ENCODE measurements at regions not wholly inside any gene's neighbourhood (a gene's known extent, or its start where the extent isn't known, plus 50 kb on each side); places are given as distances from the start of the nearest gene placed in this dataset.

DNA sequence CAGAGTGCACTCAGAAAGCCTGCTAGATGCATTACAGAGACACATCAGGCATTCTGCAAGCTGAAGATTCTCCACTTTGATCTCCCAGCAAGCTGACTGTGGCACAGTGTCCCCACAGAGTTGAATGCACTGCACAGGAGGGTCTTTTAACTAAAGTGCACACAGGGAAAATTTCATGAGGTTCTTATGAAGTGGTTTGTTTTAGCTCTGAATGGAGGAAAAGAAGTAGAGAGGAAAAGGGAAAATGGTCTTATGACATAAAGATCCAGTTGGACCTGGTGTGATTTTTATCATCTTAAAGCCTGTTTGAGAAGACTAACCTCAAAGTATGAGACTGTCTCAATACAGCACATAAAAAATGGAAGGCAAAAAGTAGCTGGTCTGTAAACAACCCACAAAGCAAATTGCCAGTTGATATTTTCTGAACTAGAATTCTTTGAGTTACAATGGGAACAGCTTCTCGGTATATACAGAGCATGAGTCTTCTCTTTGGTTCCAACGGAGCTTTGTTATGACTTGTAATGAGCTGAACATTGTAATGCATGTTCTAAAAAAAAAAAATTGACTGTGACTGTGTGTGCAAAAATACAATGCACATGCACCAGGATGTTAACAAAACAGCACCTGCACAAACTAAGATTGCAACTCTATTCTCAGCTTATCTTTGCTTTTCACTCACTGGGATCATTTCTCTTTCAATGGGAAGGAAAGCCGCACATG, 383.0 kb upstream of the ID4 start:
- Mint-ChIP-seq H3K9me3 (peaks cover 0 to 13% (median 0%) of the 10 kb centered on the region in 9 donors), H3K27ac (no peak overlapping the region), H3K36me3 (no peaks in the 10 kb centered on the region), H3K27me3 (no peaks in the 10 kb centered on the region), H3K4me1 (no peaks in the 10 kb centered on the region), H3K4me3 (no peak overlapping the region)
- POLR2A ChIA-PET = no interaction called here
- ATAC-seq (no peak), DNase-seq (no peak)

GRCh38 chr6:19454721-19455392, 382.3 kb upstream of the ID4 start:
- DNase-seq (no peak), ATAC-seq (no peak)
- no peak overlapping the region for H3K27ac Mint-ChIP-seq
- no peaks in the 10 kb centered on the region for H3K27me3 Mint-ChIP-seq
- POLR2A ChIA-PET = no interaction called here
- no peaks in the 10 kb centered on the region for H3K4me1 Mint-ChIP-seq
- H3K9me3 Mint-ChIP-seq = peaks cover 0 to 7% (median 0%) of the 10 kb centered on the region in 9 donors
- H3K36me3 Mint-ChIP-seq = no peaks in the 10 kb centered on the region
- no peak overlapping the region for H3K4me3 Mint-ChIP-seq

DNA sequence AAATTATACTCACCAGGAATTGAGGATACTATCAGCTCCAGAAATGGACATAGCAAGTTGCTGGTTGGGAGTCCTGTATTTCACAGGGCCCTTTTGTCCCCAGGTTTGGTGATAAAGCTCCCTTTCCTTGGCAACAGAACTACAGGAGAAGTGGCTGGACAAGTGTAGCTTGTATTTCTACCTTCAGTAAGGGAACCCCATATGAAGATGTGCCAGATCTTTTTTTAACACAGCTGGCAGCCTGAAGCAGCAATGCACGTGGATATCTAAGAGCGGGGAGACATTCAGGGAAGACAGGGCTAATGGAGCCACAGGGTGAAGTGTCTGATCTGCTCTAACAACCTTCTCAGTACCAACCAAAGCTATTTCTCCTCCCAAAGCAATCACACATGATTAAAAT, 373.9 kb upstream of the ID4 start:
- DNase-seq = no peak
- H3K4me3 Mint-ChIP-seq = no peak overlapping the region
- peaks cover 0 to 9% (median 0%) of the 10 kb centered on the region in 9 donors for H3K9me3 Mint-ChIP-seq
- POLR2A ChIA-PET = no interaction called here
- peak overlapping the region in 1 of 10 donors; percentile 58 for H3K27ac Mint-ChIP-seq
- no peaks in the 10 kb centered on the region for H3K4me1 Mint-ChIP-seq
- H3K36me3 Mint-ChIP-seq = no peaks in the 10 kb centered on the region
- no peak for ATAC-seq
- peaks cover 0 to 3% (median 0%) of the 10 kb centered on the region in 5 donors for H3K27me3 Mint-ChIP-seq

- H3K9me3 Mint-ChIP-seq = peaks cover 0 to 9% (median 0%) of the 10 kb centered on the region in 9 donors
- ATAC-seq (no peak), DNase-seq (no peak)
- POLR2A ChIA-PET = no interaction called here
- no peak overlapping the region for H3K27ac Mint-ChIP-seq
- H3K36me3 Mint-ChIP-seq = no peaks in the 10 kb centered on the region
- H3K4me3 Mint-ChIP-seq = no peak overlapping the region
- no peaks in the 10 kb centered on the region for H3K4me1 Mint-ChIP-seq
- H3K27me3 Mint-ChIP-seq = peaks cover 0 to 3% (median 0%) of the 10 kb centered on the region in 5 donors
Observed at GRCh38 chr6:19463925-19464324, 373.2 kb upstream of the ID4 start.

GRCh38 chr6:19465256-19465655, 371.9 kb upstream of the ID4 start:
- POLR2A ChIA-PET = no interaction called here
- H3K36me3 Mint-ChIP-seq = no peaks in the 10 kb centered on the region
- ATAC-seq = no peak

GRCh38 chr6:19465760-19466159, 371.4 kb upstream of the ID4 start:
- Mint-ChIP-seq H3K27ac (no peak overlapping the region), H3K27me3 (no peaks in the 10 kb centered on the region), H3K9me3 (peaks cover 0 to 9% (median 0%) of the 10 kb centered on the region in 9 donors), H3K4me1 (no peaks in the 10 kb centered on the region), H3K4me3 (no peak overlapping the region), H3K36me3 (no peaks in the 10 kb centered on the region)
- POLR2A ChIA-PET = no interaction called here
- DNase-seq = no peak
- ATAC-seq = no peak

More at GRCh38 chr6:19465256-19465655, 371.9 kb upstream of the ID4 start:
- no peak for DNase-seq
- peak overlapping the region in 1 of 10 donors; percentile 14 for H3K4me3 Mint-ChIP-seq
- H3K9me3 Mint-ChIP-seq = peaks cover 0 to 9% (median 0%) of the 10 kb centered on the region in 9 donors
- H3K4me1 Mint-ChIP-seq = no peaks in the 10 kb centered on the region
- H3K27ac Mint-ChIP-seq = no peak overlapping the region
- H3K27me3 Mint-ChIP-seq = no peaks in the 10 kb centered on the region

- no peaks in the 10 kb centered on the region for H3K4me1 Mint-ChIP-seq
- POLR2A ChIA-PET = no interaction called here
- H3K4me3 Mint-ChIP-seq = no peak overlapping the region
- H3K27ac Mint-ChIP-seq = no peak overlapping the region
- no peaks in the 10 kb centered on the region for H3K27me3 Mint-ChIP-seq
- H3K36me3 Mint-ChIP-seq = no peaks in the 10 kb centered on the region
- ATAC-seq (no peak), DNase-seq (no peak)
- H3K9me3 Mint-ChIP-seq = peaks cover 0 to 18% (median 2%) of the 10 kb centered on the region in 9 donors
Observed at GRCh38 chr6:19470333-19470732, 366.8 kb upstream of the ID4 start.

GRCh38 chr6:19472153-19472552, 365.0 kb upstream of the ID4 start:
- no peak overlapping the region for H3K4me3 Mint-ChIP-seq
- H3K9me3 Mint-ChIP-seq = peaks cover 0 to 24% (median 2%) of the 10 kb centered on the region in 9 donors
- DNase-seq (no peak), ATAC-seq (no peak)
- no peak overlapping the region for H3K27ac Mint-ChIP-seq
- no peaks in the 10 kb centered on the region for H3K27me3 Mint-ChIP-seq
- POLR2A ChIA-PET = no interaction called here
- no peaks in the 10 kb centered on the region for H3K36me3 Mint-ChIP-seq
- no peaks in the 10 kb centered on the region for H3K4me1 Mint-ChIP-seq

DNA sequence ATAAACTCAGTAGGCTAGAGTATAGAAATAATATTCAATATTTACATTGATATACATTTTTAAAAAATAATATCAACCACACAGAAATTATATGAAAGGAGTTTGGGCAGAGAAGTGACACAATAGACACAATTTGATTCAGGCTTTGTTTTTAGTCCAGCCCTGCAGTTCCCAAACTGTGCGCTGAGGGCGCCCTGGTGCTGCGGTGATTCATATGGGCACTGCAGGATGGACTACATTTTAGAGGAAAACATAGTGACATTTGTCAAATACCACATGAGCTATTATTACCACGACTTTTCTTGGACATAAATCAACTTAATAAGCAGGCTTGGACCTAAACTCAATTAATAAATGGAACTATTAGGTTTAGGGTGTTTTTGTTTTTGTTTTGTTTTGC, 364.3 kb upstream of the ID4 start:
- peaks cover 0 to 24% (median 2%) of the 10 kb centered on the region in 9 donors for H3K9me3 Mint-ChIP-seq
- DNase-seq = no peak

GRCh38 chr6:19477563-19477962, 359.6 kb upstream of the ID4 start:
- no peaks in the 10 kb centered on the region for H3K27me3 Mint-ChIP-seq
- ATAC-seq = no peak
- no peak overlapping the region for H3K4me3 Mint-ChIP-seq
- POLR2A ChIA-PET = no interaction called here
- H3K4me1 Mint-ChIP-seq = no peaks in the 10 kb centered on the region
- H3K27ac Mint-ChIP-seq = no peak overlapping the region
- H3K9me3 Mint-ChIP-seq = peaks cover 0 to 19% (median 4%) of the 10 kb centered on the region in 9 donors
- no peak for DNase-seq
- no peaks in the 10 kb centered on the region for H3K36me3 Mint-ChIP-seq

More for the DNA sequence above, 364.3 kb upstream of the ID4 start:
- POLR2A ChIA-PET = no interaction called here
- no peak overlapping the region for H3K4me3 Mint-ChIP-seq
- no peaks in the 10 kb centered on the region for H3K27me3 Mint-ChIP-seq
- no peaks in the 10 kb centered on the region for H3K4me1 Mint-ChIP-seq
- ATAC-seq = no peak
- H3K27ac Mint-ChIP-seq = no peak overlapping the region
- no peaks in the 10 kb centered on the region for H3K36me3 Mint-ChIP-seq

DNA sequence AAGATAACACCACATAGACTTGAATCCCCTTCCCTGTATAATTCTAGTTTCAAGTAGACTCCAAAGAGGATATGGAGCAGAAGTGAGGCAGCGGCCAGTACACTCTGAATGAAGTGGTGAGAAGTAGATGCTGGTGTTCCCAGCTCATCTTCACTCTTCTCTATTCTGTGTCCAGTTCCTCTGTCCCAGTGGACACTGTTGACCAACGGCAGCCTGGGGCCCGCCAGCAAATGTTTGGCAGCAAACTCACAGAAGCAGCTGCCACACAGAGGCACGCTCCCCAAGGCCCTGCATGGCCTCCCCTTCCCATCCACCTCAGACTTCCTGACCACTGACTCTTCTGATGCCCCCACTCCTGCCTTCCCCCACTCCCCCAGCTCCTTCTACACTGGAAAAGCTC, 358.9 kb upstream of the ID4 start:
- DNase-seq (no peak), ATAC-seq (no peak)
- H3K4me1 Mint-ChIP-seq = no peaks in the 10 kb centered on the region
- no peaks in the 10 kb centered on the region for H3K27me3 Mint-ChIP-seq
- H3K4me3 Mint-ChIP-seq = no peak overlapping the region
- no peak overlapping the region for H3K27ac Mint-ChIP-seq
- H3K9me3 Mint-ChIP-seq = peaks cover 0 to 16% (median 4%) of the 10 kb centered on the region in 9 donors
- POLR2A ChIA-PET = no interaction called here
- no peaks in the 10 kb centered on the region for H3K36me3 Mint-ChIP-seq

- no peaks in the 10 kb centered on the region for H3K27me3 Mint-ChIP-seq
- no peak for DNase-seq
- H3K4me3 Mint-ChIP-seq = no peak overlapping the region
- H3K4me1 Mint-ChIP-seq = no peaks in the 10 kb centered on the region
- no peak for ATAC-seq
- H3K27ac Mint-ChIP-seq = no peak overlapping the region
- H3K9me3 Mint-ChIP-seq = peaks cover 0 to 16% (median 4%) of the 10 kb centered on the region in 9 donors
- POLR2A ChIA-PET = no interaction called here
- no peaks in the 10 kb centered on the region for H3K36me3 Mint-ChIP-seq
Observed at GRCh38 chr6:19478992-19479391, 358.2 kb upstream of the ID4 start.

- no peaks in the 10 kb centered on the region for H3K36me3 Mint-ChIP-seq
- H3K4me1 Mint-ChIP-seq = no peaks in the 10 kb centered on the region
- ATAC-seq = no peak
- no peaks in the 10 kb centered on the region for H3K27me3 Mint-ChIP-seq
- no peak for DNase-seq
- POLR2A ChIA-PET = no interaction called here
- H3K27ac Mint-ChIP-seq = no peak overlapping the region
- H3K9me3 Mint-ChIP-seq = peaks cover 0 to 22% (median 5%) of the 10 kb centered on the region in 9 donors
- no peak overlapping the region for H3K4me3 Mint-ChIP-seq
Observed at GRCh38 chr6:19479551-19479950, 357.6 kb upstream of the ID4 start.
